ENCODE measurements at regions not wholly inside any gene's neighbourhood (a gene's known extent, or its start where the extent isn't known, plus 50 kb on each side); places are given as distances from the start of the nearest gene placed in this dataset.

DNA sequence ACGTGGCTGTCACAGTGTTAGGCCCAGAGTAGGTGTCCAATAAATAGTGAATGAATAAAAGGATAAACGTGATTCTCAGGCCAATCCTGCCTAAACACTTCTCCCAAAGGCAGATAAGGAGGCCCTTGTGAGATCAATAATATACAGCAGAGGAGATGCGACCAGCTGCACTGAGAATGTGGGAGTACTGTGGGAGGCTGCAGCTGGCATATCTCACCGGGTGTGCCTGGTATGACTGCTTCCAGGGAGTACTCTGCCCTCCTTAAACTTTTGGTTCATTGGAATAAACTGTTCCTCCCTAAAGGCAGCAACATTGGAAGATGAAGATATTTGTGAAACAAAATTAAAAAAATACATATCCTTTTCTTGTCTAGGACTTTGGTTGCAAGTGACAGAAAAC is 57.1 kb upstream of the PTPN3 start:
- no peak overlapping the region for H3K4me3 ChIP-seq
- intact Hi-C loops (cut with micrococcal nuclease; ENCODE audit: unreplicated experiment) (no loop called here), in situ Hi-C loops (cut with MboI) (no loop called here)
- peaks cover 0 to 6% of the 10 kb centered on the region in 2 experiments; a peak in 2 of 4 replicates for H3K27me3 ChIP-seq (replicated peaks in 1 of 2; ENCODE audit: control insufficient read depth in 2 of 2, insufficient read depth in 2 of 2, low read length in 1 of 2)
- no peaks in the 10 kb centered on the region for H3K36me3 ChIP-seq (ENCODE audit: control insufficient read depth in 2 of 2, insufficient read depth in 2 of 2, low read length in 1 of 2)
- H2AFZ ChIP-seq (ENCODE audit: control insufficient read depth, low read depth, low read length): no peak overlapping the region
- ChIA-PET CTCF (no interaction called here), POLR2A (no interaction called here), RAD21 (ENCODE audit: unreplicated experiment) (no interaction called here), SMC1A (ENCODE audit: uncharacterized antibody, unreplicated experiment) (no interaction called here)
- TF ChIP-seq MEF2B (IDR thresholded peaks at IDR 0.05; ENCODE audit: partially characterized antibody, poor library complexity, severe bottlenecking) (no peak), ZNF24 (IDR thresholded peaks at IDR 0.05) (no peak), TARDBP (IDR thresholded peaks at IDR 0.05; ENCODE audit: borderline replicate concordance) (no peak), ZNF622 (IDR thresholded peaks at IDR 0.05) (no peak), CTCF (IDR thresholded peaks at IDR 0.05 in 2 of 3, conservative IDR thresholded peaks at IDR 0.05 in 1 of 3; ENCODE audit: control insufficient read depth in 2 of 3, extremely low read depth in 1 of 3, insufficient read depth in 1 of 3, low read depth in 3 of 3, low read length in 3 of 3) (no peak), RB1 (IDR thresholded peaks at IDR 0.05; ENCODE audit: borderline replicate concordance) (no peak), NRF1 (conservative IDR thresholded peaks at IDR 0.05; ENCODE audit: low read depth, low read length) (no peak), SIN3A (IDR thresholded peaks at IDR 0.05; ENCODE audit: low read depth, low read length) (no peak), ASH2L (IDR thresholded peaks at IDR 0.05; ENCODE audit: borderline replicate concordance, low read depth) (no peak), PAX5 (IDR thresholded peaks at IDR 0.05; ENCODE audit: borderline replicate concordance, low read depth, low read length) (no peak), SUPT20H (IDR thresholded peaks at IDR 0.05; ENCODE audit: borderline replicate concordance, control insufficient read depth, low read depth, low read length) (no peak), PBX3 (IDR thresholded peaks at IDR 0.05; ENCODE audit: insufficient replicate concordance, low read depth, low read length) (no peak), RFX5 (IDR thresholded peaks at IDR 0.05; ENCODE audit: low read depth, low read length) (no peak)
- TF ChIP-seq, protein P1, sequence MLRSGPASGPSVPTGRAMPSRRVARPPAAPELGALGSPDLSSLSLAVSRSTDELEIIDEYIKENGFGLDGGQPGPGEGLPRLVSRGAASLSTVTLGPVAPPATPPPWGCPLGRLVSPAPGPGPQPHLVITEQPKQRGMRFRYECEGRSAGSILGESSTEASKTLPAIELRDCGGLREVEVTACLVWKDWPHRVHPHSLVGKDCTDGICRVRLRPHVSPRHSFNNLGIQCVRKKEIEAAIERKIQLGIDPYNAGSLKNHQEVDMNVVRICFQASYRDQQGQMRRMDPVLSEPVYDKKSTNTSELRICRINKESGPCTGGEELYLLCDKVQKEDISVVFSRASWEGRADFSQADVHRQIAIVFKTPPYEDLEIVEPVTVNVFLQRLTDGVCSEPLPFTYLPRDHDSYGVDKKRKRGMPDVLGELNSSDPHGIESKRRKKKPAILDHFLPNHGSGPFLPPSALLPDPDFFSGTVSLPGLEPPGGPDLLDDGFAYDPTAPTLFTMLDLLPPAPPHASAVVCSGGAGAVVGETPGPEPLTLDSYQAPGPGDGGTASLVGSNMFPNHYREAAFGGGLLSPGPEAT (IDR thresholded peaks at IDR 0.05; ENCODE audit: low read depth): no peak
- TF ChIP-seq, protein P2, sequence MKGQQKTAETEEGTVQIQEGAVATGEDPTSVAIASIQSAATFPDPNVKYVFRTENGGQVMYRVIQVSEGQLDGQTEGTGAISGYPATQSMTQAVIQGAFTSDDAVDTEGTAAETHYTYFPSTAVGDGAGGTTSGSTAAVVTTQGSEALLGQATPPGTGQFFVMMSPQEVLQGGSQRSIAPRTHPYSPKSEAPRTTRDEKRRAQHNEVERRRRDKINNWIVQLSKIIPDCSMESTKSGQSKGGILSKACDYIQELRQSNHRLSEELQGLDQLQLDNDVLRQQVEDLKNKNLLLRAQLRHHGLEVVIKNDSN (IDR thresholded peaks at IDR 0.05; ENCODE audit: borderline replicate concordance, extremely low read length, insufficient read depth, low read depth, low read length): no peak
- TF ChIP-seq, protein P3, sequence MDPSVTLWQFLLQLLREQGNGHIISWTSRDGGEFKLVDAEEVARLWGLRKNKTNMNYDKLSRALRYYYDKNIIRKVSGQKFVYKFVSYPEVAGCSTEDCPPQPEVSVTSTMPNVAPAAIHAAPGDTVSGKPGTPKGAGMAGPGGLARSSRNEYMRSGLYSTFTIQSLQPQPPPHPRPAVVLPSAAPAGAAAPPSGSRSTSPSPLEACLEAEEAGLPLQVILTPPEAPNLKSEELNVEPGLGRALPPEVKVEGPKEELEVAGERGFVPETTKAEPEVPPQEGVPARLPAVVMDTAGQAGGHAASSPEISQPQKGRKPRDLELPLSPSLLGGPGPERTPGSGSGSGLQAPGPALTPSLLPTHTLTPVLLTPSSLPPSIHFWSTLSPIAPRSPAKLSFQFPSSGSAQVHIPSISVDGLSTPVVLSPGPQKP (IDR thresholded peaks at IDR 0.05; ENCODE audit: low read depth, low read length): no peak
- TF ChIP-seq, protein P4, sequence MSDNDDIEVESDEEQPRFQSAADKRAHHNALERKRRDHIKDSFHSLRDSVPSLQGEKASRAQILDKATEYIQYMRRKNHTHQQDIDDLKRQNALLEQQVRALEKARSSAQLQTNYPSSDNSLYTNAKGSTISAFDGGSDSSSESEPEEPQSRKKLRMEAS (IDR thresholded peaks at IDR 0.05; ENCODE audit: low read depth, low read length): no peak
- H3K27ac ChIP-seq (ENCODE audit: control insufficient read depth, insufficient read depth): no peak overlapping the region
- DNase-seq (ENCODE audit: low read depth, low spot score) (no peak), FAIRE-seq (no peak), ATAC-seq (no peak)
- no peaks in the 10 kb centered on the region for H3K4me1 ChIP-seq (ENCODE audit: control insufficient read depth, insufficient read depth, low read length)
- no peaks in the 10 kb centered on the region for H3K9me3 ChIP-seq (replicated peaks; ENCODE audit: control insufficient read depth, insufficient read depth, low read length)
- no peaks in the 10 kb centered on the region for H4K20me1 ChIP-seq (ENCODE audit: control insufficient read depth, insufficient read depth)
- H3K4me2 ChIP-seq (ENCODE audit: control insufficient read depth, insufficient read depth): no peak overlapping the region
- 1% methylated on average over 4 of the region's 4 CpGs for WGBS (ENCODE audit: insufficient coverage, insufficient replicate concordance, low lambda C conversion rate, missing lambda C conversion rate)
- H3K79me2 ChIP-seq (ENCODE audit: control insufficient read depth, insufficient read depth, low read length): no peaks in the 10 kb centered on the region
- no peak overlapping the region for H3K9ac ChIP-seq (ENCODE audit: control insufficient read depth, insufficient read depth, low read length)
- no TSS peak for BruUV-seq (replicated peaks)
